GM19238 (cell line): ENCODE measurements at regions not wholly inside any gene's neighbourhood (a gene's known extent, or its start where the extent isn't known, plus 50 kb on each side); places are given as distances from the start of the nearest gene placed in this dataset.
"Not testable (repeated sequence)": the region's sequence is repeated elsewhere in the genome, so short reads cannot be mapped to it uniquely, and the experiment has no call there.

ENCODE experiments used
- DNase-seq: peaks from one replicate; pipeline ENCODE4 v3.0.0; 2011; ENCODE audit warnings: low spot score; ENCODE audit not compliant: insufficient read length

GRCh38 chr4:100034023-100034664 is 84.1 kb upstream of the H2AZ1 start:
- no peak for DNase-seq

- no peak for DNase-seq
These were observed 76.0 kb upstream of the H2AZ1 start for GRCh38 chr4:100026066-100026465.

GRCh38 chr4:100023800-100024199 is 73.7 kb upstream of the H2AZ1 start:
- DNase-seq: no peak

- no peak for DNase-seq
These were observed 72.7 kb upstream of the H2AZ1 start for GRCh38 chr4:100022792-100023222.

- no peak for DNase-seq
These were observed 69.7 kb upstream of the H2AZ1 start for GRCh38 chr4:100019821-100020220.

GRCh38 chr4:100017637-100018310 is 67.7 kb upstream of the H2AZ1 start:
- DNase-seq: no peak

- no peak for DNase-seq
These were observed 66.1 kb upstream of the H2AZ1 start for GRCh38 chr4:100016191-100016590.

GRCh38 chr4:100014616-100015015 is 64.5 kb upstream of the H2AZ1 start:
- no peak for DNase-seq

- no peak for DNase-seq
These were observed 59.4 kb upstream of the H2AZ1 start for GRCh38 chr4:100009490-100009889.

GRCh38 chr4:100008048-100008447 is 58.0 kb upstream of the H2AZ1 start:
- no peak for DNase-seq

GRCh38 chr4:100006161-100006560 is 56.1 kb upstream of the H2AZ1 start:
- DNase-seq: not testable (repeated sequence)
